GM18951 (cell line): ENCODE measurements at regions not wholly inside any gene's neighbourhood (a gene's known extent, or its start where the extent isn't known, plus 50 kb on each side); places are given as distances from the start of the nearest gene placed in this dataset.

Source experiments
- POLR2A ChIP-seq: IDR thresholded peaks from 4 replicates; pipeline ENCODE4 v1.6.1; 2011; ENCODE audit warnings: mild to moderate bottlenecking; ENCODE audit not compliant: insufficient read length, insufficient read depth; ENCODE audit errors: extremely low read depth
- in situ Hi-C: fragments of 300-500 bp; cut with MboI; formaldehyde crosslinking; loops from one replicate; pipeline ENCODE4 v1.12.0; 2022; ENCODE audit warnings: low sequenced_read_pairs, mixed read lengths, inconsistent platforms; ENCODE audit not compliant: unreplicated experiment

- in situ Hi-C loops: no loop called here
Measured at GRCh38 chr4:85274955-85275354, 200.0 kb upstream of the ARHGAP24 start.

GRCh38 chr4:85280963-85281362 lies 194.0 kb upstream of the ARHGAP24 start:
- in situ Hi-C loops: no loop called here
- no peak for TF ChIP-seq POLR2A

More at GRCh38 chr4:85274955-85275354, 200.0 kb upstream of the ARHGAP24 start:
- TF ChIP-seq POLR2A: no peak

DNA sequence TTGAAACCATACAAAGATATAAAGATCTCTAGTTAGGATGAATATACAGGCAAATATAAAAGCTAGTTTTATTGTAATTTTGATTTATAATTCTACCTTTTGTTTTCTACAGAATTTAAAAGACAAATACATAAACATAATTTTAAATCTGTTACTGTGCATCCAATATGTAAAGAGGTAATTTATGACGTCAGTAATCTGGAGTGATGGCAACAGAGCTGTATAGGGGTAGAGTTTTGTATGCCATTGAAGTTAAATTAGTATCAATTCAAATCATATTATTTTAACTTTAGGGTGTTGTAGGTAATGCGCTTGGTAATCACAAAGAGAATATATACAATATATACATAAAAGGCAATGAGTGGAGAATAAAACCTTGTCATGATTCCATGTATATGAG lies 183.7 kb upstream of the ARHGAP24 start:
- in situ Hi-C loops: no loop called here
- TF ChIP-seq POLR2A: no peak

- in situ Hi-C loops: no loop called here
Measured at GRCh38 chr4:85298037-85298436, 176.9 kb upstream of the ARHGAP24 start.

GRCh38 chr4:85302193-85302736 lies 172.7 kb upstream of the ARHGAP24 start:
- TF ChIP-seq POLR2A: no peak
- in situ Hi-C loops: no loop called here

More at GRCh38 chr4:85298037-85298436, 176.9 kb upstream of the ARHGAP24 start:
- no peak for TF ChIP-seq POLR2A

DNA sequence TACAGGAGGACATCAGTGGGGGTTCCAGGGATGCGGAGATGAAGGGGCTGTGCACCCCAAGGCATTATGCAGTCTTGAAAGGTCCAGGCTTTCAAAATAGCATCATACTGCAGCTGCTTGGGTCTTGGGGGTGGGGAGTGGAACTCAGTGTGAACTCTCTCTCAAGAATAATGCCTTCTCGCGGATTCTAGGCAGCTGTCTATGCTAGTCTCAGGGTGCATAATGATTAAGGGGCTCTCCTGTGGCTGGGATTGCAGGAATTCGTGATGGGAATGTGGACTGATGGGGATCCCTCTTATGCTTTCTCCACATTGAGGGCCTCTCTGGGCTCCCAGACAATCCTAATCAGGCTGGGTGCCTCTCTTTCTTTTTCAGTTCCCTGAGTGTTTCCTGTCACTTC lies 172.2 kb upstream of the ARHGAP24 start:
- no peak for TF ChIP-seq POLR2A
- in situ Hi-C loops: no loop called here

- no peak for TF ChIP-seq POLR2A
- in situ Hi-C loops: no loop called here
Measured at GRCh38 chr4:85318415-85318814, 156.5 kb upstream of the ARHGAP24 start.

- TF ChIP-seq POLR2A: no peak
- in situ Hi-C loops: no loop called here
Measured at GRCh38 chr4:85358831-85359230, 116.1 kb upstream of the ARHGAP24 start.

DNA sequence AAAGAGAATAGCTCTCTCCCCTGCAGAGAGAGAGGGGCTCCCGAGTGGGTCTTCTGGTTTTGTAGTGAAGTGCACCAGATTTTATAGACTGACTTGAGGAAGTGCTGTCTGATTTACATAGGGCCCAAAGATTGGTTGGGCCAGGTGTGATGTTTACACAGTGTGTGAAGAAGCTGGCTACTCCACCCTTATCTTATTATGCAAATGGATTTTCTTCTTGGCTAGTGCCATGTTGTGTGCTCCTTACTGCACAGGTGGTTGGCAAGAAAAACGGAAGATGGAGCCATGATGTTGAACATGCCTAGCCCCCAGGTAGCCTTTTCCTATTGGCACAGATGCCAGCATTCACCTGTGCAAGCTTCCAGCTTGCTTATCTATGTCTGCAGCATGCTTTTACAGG lies 112.4 kb upstream of the ARHGAP24 start:
- in situ Hi-C loops: no loop called here
- TF ChIP-seq POLR2A: no peak

- in situ Hi-C loops: no loop called here
- no peak for TF ChIP-seq POLR2A
Measured at GRCh38 chr4:85367815-85368214, 107.1 kb upstream of the ARHGAP24 start.

DNA sequence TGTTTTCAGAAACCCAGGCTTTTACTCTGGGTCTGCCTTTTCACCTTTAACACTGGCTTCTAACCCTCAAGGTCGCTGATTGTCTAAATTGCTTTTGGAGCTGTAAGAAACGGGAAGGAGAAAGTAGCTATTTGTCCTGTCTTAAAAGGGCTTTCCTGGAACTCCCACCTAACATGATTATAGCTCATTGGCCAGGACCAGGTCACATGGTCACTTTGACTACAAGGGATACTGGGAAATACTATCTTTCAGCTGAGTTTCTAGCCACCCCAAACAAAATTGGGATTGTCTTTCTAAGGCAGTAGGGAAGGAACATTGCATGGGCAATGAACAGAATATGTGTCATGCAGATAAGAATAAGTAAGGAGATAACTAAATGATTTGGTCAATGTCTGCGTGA lies 106.7 kb upstream of the ARHGAP24 start:
- no peak for TF ChIP-seq POLR2A
- in situ Hi-C loops: no loop called here

DNA sequence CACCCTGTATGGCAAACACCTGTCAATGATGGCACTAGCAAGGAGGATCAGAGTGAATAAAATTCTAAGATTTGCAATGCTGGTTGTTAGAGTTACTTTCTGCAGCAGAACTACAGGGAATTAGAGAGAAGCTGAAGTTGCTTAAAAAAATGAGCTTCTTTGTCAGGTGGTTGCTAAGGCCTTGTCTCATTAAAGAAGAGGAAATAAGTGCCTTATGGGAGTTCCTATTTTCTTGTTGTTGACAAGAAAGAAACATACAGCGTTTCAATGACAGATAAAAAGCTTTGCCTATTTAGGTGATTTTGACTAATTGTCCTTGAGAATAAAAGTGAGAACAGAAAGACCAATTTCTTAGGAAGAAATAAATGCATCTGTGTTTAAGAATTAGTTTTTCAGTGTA lies 106.0 kb upstream of the ARHGAP24 start:
- in situ Hi-C loops: no loop called here
- TF ChIP-seq POLR2A: no peak

DNA sequence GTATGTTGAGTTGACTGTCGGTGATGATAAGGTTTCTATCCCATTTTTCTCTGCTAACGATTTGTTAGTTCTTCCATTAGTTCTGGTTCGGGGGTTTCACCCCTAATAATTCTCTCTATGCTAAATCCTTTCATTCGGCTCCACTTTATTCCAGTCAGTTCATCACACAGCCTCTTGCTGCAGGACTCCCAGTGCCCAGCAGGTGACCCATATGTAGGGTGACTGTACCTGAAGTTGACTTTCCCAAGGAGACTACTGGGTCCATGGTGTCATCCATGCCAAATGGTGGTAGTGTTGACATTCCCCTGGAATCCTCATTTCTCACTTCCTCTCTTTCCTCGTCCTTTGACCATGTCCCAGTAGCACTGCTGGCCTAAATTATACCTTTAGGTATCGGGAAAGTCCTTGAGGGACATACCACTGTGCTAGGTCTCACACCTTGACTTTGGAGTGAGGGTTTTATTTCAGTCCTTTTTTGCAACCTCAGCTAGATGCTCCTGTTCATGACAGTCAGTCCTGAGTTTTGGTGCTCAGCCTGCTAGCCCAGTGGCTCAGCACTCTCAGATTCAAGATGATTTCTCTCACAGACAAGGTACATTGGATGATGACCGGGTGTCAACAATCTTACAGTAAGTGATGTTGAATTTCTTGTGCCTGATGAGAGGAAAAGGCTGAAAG lies 105.1 kb upstream of the ARHGAP24 start:
- no peak for TF ChIP-seq POLR2A
- in situ Hi-C loops: no loop called here

- TF ChIP-seq POLR2A: no peak
- in situ Hi-C loops: no loop called here
Measured at GRCh38 chr4:85370400-85371032, 104.4 kb upstream of the ARHGAP24 start.

DNA sequence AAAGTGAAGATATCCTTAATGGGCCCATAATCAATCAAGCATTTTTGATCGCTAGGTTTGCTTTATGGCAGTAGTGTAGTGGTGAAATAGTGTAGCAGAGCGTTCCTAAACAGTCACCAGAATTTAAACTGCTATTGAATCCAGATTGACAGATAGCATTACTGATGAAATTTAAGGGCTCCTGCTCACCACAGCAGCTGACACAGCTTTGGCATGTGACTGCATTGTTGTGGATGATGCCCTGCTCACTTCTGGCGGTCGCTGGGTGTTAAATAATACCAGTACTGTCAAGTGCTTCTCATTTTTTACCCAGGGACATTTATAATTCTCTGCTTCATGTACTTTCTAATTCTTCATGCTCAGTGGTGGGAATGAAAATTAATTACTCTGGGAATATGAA lies 102.0 kb upstream of the ARHGAP24 start:
- in situ Hi-C loops: no loop called here
- TF ChIP-seq POLR2A: no peak

DNA sequence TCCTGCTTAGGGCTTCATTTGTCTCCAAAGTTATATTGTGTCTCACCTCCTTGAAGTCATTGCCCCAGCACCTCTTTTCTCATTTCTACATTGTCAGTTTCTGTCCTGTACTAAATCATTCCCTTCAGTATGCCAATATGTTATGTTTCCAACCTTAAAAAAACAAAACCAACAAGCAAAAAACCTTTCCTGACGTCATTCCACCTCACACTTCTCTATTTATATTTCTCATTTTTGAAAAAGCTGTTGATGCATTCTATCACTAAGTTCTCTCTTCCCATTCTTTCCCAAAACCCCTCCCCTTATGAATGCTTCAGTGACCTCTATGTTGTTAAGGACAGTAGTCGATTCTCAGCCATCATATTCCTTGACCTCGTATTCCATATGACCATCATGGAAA lies 98.7 kb upstream of the ARHGAP24 start:
- in situ Hi-C loops: loop anchor here (25.0 kb wide), 1 partner anchor 586 kb away; no protein-coding TSS in a partner anchor
- no peak for TF ChIP-seq POLR2A
